K562 (cell line): ENCODE measurements at regions not wholly inside any gene's neighbourhood (a gene's known extent, or its start where the extent isn't known, plus 50 kb on each side); places are given as distances from the start of the nearest gene placed in this dataset.

Source experiments
- ATAC-seq: fragments of 200-7000 bp; cut with Tn5 transposase; 3 replicates; pipeline ENCODE4 v1.9.1; 2020; ENCODE audit warnings: moderate library complexity
- BruUV-seq: library from RNA; stranded (reverse); fragments of 400-500 nt; replicated peaks from 2 replicates; lab custom pipeline; 2021; lab: Mats Ljungman, UMichigan
- CTCF ChIA-PET: fragments of 300-600 bp; formaldehyde crosslinking; extraction: SDS; loops from one replicate; lab custom pipeline; 2021; ENCODE audit warnings: low intra/inter-chr PET ratio; lab: Yijun Ruan, JAX
- POLR2A ChIA-PET: fragments of 300-600, 350-650 bp; sonication (Branson Sonifier 250); formaldehyde crosslinking; extraction: SDS; loops from one replicate; lab custom pipeline; 2021; ENCODE audit warnings: antibody characterized with exemption, inconsistent platforms; lab: Yijun Ruan, JAX
- DNase-seq, 4 experiments: peaks; one replicate each; pipeline versions ENCODE4 v3.0.0 to v3.0.0-alpha.2; 2011 to 2018; ENCODE audit warnings: low spot score in 3 of 4, mixed read lengths in 3 of 4; ENCODE audit errors: extremely low read depth in 1 of 4
- FAIRE-seq: peaks from 2 replicates; lab custom pipeline; 2011; peaks lifted over from hg19 to GRCh38; lab: Jason Lieb, UNC
- H2AFZ ChIP-seq: 2 replicates; pipeline ENCODE4 v1.6.0; 2011; ENCODE audit warnings: low read depth, low read length, control low read depth, inconsistent platforms
- H3K27ac ChIP-seq: fragments of 200-600 bp; 3 replicates; pipeline ENCODE4 v1.8.0; 2011; ENCODE audit warnings: low read depth, mild to moderate bottlenecking, control low read depth, inconsistent platforms, low read length, moderate library complexity, mixed read lengths; ENCODE audit errors: extremely low read depth
- H3K27me3 ChIP-seq, 2 experiments: fragments of 300-600 bp in 1 of 2; 2 replicates in 1 of 2; 3 replicates in 1 of 2; pipeline versions ENCODE4 v1.6.0 to v1.8.0; 2011; ENCODE audit warnings: inconsistent platforms in 2 of 2, low read length in 2 of 2, mild to moderate bottlenecking in 1 of 2, mixed read lengths in 1 of 2, moderate library complexity in 1 of 2; ENCODE audit not compliant: control insufficient read depth in 2 of 2, insufficient read depth in 2 of 2
- H3K36me3 ChIP-seq: fragments of 300-600 bp; 3 replicates; pipeline ENCODE4 v1.8.0; 2011; ENCODE audit warnings: mild to moderate bottlenecking, low read length, inconsistent platforms; ENCODE audit not compliant: control insufficient read depth, insufficient read depth
- H3K4me1 ChIP-seq, 2 experiments: fragments of 200-600 bp in 1 of 2; replicated peaks in 1 of 2; 2 replicates in 1 of 2; 3 replicates in 1 of 2; pipeline versions ENCODE4 v1.5.1 to v1.8.0; 2011; ENCODE audit warnings: inconsistent platforms in 2 of 2, low read length in 2 of 2, mild to moderate bottlenecking in 1 of 2, mixed read lengths in 1 of 2, moderate library complexity in 1 of 2; ENCODE audit not compliant: control insufficient read depth in 2 of 2, insufficient read depth in 2 of 2
- H3K4me2 ChIP-seq: 2 replicates; pipeline ENCODE4 v1.6.1; 2011; ENCODE audit warnings: low read length, control low read depth, inconsistent platforms, mixed read lengths; ENCODE audit not compliant: insufficient read depth
- H3K4me3 ChIP-seq: fragments of 200-600 bp; sonication (generic), shearing (Covaris generic); 2 replicates; pipeline ENCODE4 v1.5.1; 2016; ENCODE audit warnings: control low read depth, inconsistent platforms
- H3K79me2 ChIP-seq: fragments of 200-600 bp; 3 replicates; pipeline ENCODE4 v1.8.0; 2011; ENCODE audit warnings: low read length, inconsistent platforms; ENCODE audit not compliant: control insufficient read depth, insufficient read depth
- H3K9ac ChIP-seq, 2 experiments: 2 replicates each; pipeline versions ENCODE4 v1.6.0 to v1.6.1; 2011; ENCODE audit warnings: low read depth in 2 of 2, low read length in 2 of 2, control low read depth in 1 of 2, inconsistent platforms in 1 of 2, mild to moderate bottlenecking in 1 of 2, mixed read lengths in 1 of 2; ENCODE audit not compliant: insufficient read depth in 1 of 2
- H3K9me1 ChIP-seq: one replicate; pipeline ENCODE4 v1.6.0; 2011; ENCODE audit warnings: inconsistent platforms, mild to moderate bottlenecking, low read length, moderate library complexity; ENCODE audit not compliant: control insufficient read depth, insufficient read depth
- H3K9me3 ChIP-seq: replicated peaks from 2 replicates; pipeline ENCODE4 v1.5.1; 2011; ENCODE audit warnings: low read depth, low read length, inconsistent platforms; ENCODE audit not compliant: control insufficient read depth, insufficient read depth
- H4K20me1 ChIP-seq: replicated peaks from 2 replicates; pipeline ENCODE4 v1.6.1; 2011; ENCODE audit warnings: low read length, inconsistent platforms, mixed read lengths; ENCODE audit not compliant: control insufficient read depth, insufficient read depth
- E2F6 ChIP-seq, 2 experiments: IDR thresholded peaks; 2 replicates each; pipeline ENCODE4 v1.6.1; 2011; ENCODE audit warnings: borderline replicate concordance in 1 of 2, control low read depth in 1 of 2, low read depth in 1 of 2, low read length in 1 of 2, mild to moderate bottlenecking in 1 of 2, mixed read lengths in 1 of 2, moderate library complexity in 1 of 2; ENCODE audit not compliant: insufficient read depth in 1 of 2, insufficient read length in 1 of 2, poor library complexity in 1 of 2, severe bottlenecking in 1 of 2; ENCODE audit errors: extremely low read depth in 1 of 2
- GTF2A2 ChIP-seq: IDR thresholded peaks from 2 replicates; pipeline ENCODE4 v1.6.1; 2016; ENCODE audit warnings: mild to moderate bottlenecking, missing genetic modification characterization, missing compliant biosample characterization
- MCM3 ChIP-seq: fragments of 450-650 bp; IDR thresholded peaks from 2 replicates; pipeline ENCODE4 v1.6.1; 2016
- MED1 ChIP-seq: sonication (generic); formaldehyde crosslinking; IDR thresholded peaks from 2 replicates; pipeline ENCODE4 v1.8.1; 2023; ENCODE audit warnings: missing genetic modification reagents, borderline replicate concordance
- NFE2 ChIP-seq: IDR thresholded peaks from 2 replicates; pipeline ENCODE4 v1.6.1; 2014; ENCODE audit warnings: antibody characterized with exemption, low read depth
- NONO ChIP-seq, 2 experiments: fragments of 200-400 bp in 1 of 2; fragments of 450-650 bp in 1 of 2; formaldehyde crosslinking in 1 of 2; IDR thresholded peaks; 2 replicates each; pipeline ENCODE4 v1.6.1; 2017; ENCODE audit warnings: low read depth in 2 of 2, mild to moderate bottlenecking in 2 of 2, moderate library complexity in 2 of 2, low read length in 1 of 2
- RBM34 ChIP-seq: fragments of 200-400 bp; formaldehyde crosslinking; IDR thresholded peaks from 2 replicates; pipeline ENCODE4 v1.6.1; 2018; ENCODE audit warnings: low read length, borderline replicate concordance; ENCODE audit not compliant: insufficient read depth
- SPI1 ChIP-seq: IDR thresholded peaks from 2 replicates; pipeline ENCODE4 v1.6.1; 2011; ENCODE audit warnings: low read depth, low read length, control low read depth, borderline replicate concordance
- SRSF9 ChIP-seq: fragments of 200-400 bp; formaldehyde crosslinking; IDR thresholded peaks from 2 replicates; pipeline ENCODE4 v1.6.1; 2017; ENCODE audit warnings: low read depth, low read length, borderline replicate concordance
- ZNF280A ChIP-seq: fragments of 450-650 bp; IDR thresholded peaks from 2 replicates; pipeline ENCODE4 v1.6.1; 2018; ENCODE audit warnings: mild to moderate bottlenecking, low read depth; ENCODE audit not compliant: partially characterized antibody
- WGBS: fragments of 100-300 bp; shearing (Covaris generic); methylation state at CpG from one replicate; pipeline ENCODE4 v1.1.6; 2016; ENCODE audit warnings: low coverage, mixed read lengths; ENCODE audit not compliant: insufficient coverage; ENCODE audit errors: missing lambda C conversion rate; 5-methylcytosine and 5-hydroxymethylcytosine counted together
- in situ Hi-C: fragments of 300-500 bp; cut with MboI; formaldehyde crosslinking; loops from 4 replicates; pipeline ENCODE4 v1.15.0; 2018; ENCODE audit warnings: inconsistent platforms, mixed read lengths
- intact Hi-C: fragments of 100-400 bp; cut with micrococcal nuclease; formaldehyde crosslinking; loops from 2 replicates; pipeline ENCODE4 v1.14.2; 2022

GRCh38 chr9:84054341-84055010 lies 73.9 kb downstream of the RMI1 start:
- no peaks in the 10 kb centered on the region for H3K79me2 ChIP-seq
- H3K4me1 ChIP-seq: no peaks in the 10 kb centered on the region
- H4K20me1 ChIP-seq: no peaks in the 10 kb centered on the region
- WGBS: 0% methylated on average over 7 of the region's 7 CpGs
- in situ Hi-C loops (no loop called here), intact Hi-C loops (no loop called here)
- H3K4me3 ChIP-seq: no peak overlapping the region
- H3K27ac ChIP-seq: no peak overlapping the region
- no peaks in the 10 kb centered on the region for H3K9me1 ChIP-seq
- TF ChIP-seq NONO (IDR thresholded peaks at IDR 0.05; ENCODE audit: low read depth in 2 of 2, low read length in 1 of 2) (no peak), MED1 (no peak), NFE2 (0 out of 2 replicates have a peak, but pooled peaks have one; percentile 8), GTF2A2 (tag) (no peak), RBM34 (no peak), MCM3 (no peak), SRSF9 (no peak), ZNF280A (no peak), E2F6 (IDR thresholded peaks at IDR 0.05; ENCODE audit: borderline replicate concordance in 1 of 2, extremely low read depth in 1 of 2, insufficient read depth in 1 of 2, insufficient read length in 1 of 2, low read depth in 1 of 2, low read length in 1 of 2, poor library complexity in 1 of 2, severe bottlenecking in 1 of 2) (no peak), SPI1 (peak; percentile 76; the same call in 1 of the 2 replicates)
- H3K4me2 ChIP-seq: no peak overlapping the region
- H2AFZ ChIP-seq: no peak overlapping the region
- H3K36me3 ChIP-seq: no peaks in the 10 kb centered on the region
- H3K27me3 ChIP-seq: peaks cover 2 to 4% of the 10 kb centered on the region in 2 experiments; a peak in 2 of 5 replicates
- no peaks in the 10 kb centered on the region for H3K9me3 ChIP-seq
- no peak for FAIRE-seq
- no peak overlapping the region for H3K9ac ChIP-seq
- POLR2A ChIA-PET: no interaction called here
- DNase-seq: no peak
- no TSS peak for BruUV-seq
- no peak for ATAC-seq
- CTCF ChIA-PET: no interaction called here
